Right lobe of liver (tissue), 6 donors: ENCODE measurements at regions not wholly inside any gene's neighbourhood (a gene's known extent, or its start where the extent isn't known, plus 50 kb on each side); places are given as distances from the start of the nearest gene placed in this dataset.

Experiments
- ATAC-seq, 4 donors: fragments of 200-7000 bp; cut with Tn5 transposase; one replicate each; pipeline ENCODE4 v1.9.1; 2020; ENCODE audit warnings: mild to moderate bottlenecking in 4 of 4, moderate library complexity in 4 of 4
- DNase-seq, 3 donors: peaks; one replicate each; pipeline ENCODE4 v3.0.0-alpha.2; 2020
- H3K27ac ChIP-seq, 3 donors: fragments of 200-600 bp; one replicate each; pipeline ENCODE4 v1.8.0; 2022
- H3K27me3 ChIP-seq, 2 donors: fragments of 200-600 bp; one replicate each; pipeline ENCODE4 v1.8.0; 2022
- H3K36me3 ChIP-seq, 4 donors: fragments of 200-600 bp; sonication (generic) in 1 of 4; one replicate each; pipeline versions ENCODE4 v1.5.1 to v1.8.0; 2017 to 2022; ENCODE audit warnings: control low read depth in 1 of 4
- H3K4me1 ChIP-seq, 4 donors: fragments of 200-600 bp; sonication (generic) in 1 of 4; one replicate each; pipeline versions ENCODE4 v1.5.1 to v1.8.0; 2017 to 2022; ENCODE audit warnings: control low read depth in 1 of 4
- H3K4me3 ChIP-seq, 3 donors: fragments of 200-600 bp; one replicate each; pipeline ENCODE4 v1.8.0; 2022
- H3K9me3 ChIP-seq, 4 donors: fragments of 200-600 bp; sonication (generic) in 1 of 4; one replicate each; pipeline versions ENCODE4 v1.5.1 to v1.8.0; 2017 to 2022; ENCODE audit warnings: control low read depth in 1 of 4
- CTCF ChIP-seq, 4 donors: fragments of 200-600 bp in 3 of 4; fragments of 450-650 bp in 1 of 4; IDR thresholded peaks; one replicate each; pipeline versions ENCODE4 v1.5.1 to v1.8.0; 2016 to 2022; ENCODE audit warnings: antibody characterized with exemption in 4 of 4, mild to moderate bottlenecking in 2 of 4
- POLR2A ChIP-seq: fragments of 450-650 bp; IDR thresholded peaks from one replicate; pipeline ENCODE4 v1.6.1; 2017; ENCODE audit warnings: antibody characterized with exemption, mild to moderate bottlenecking
- WGBS: methylation state at CpG from one replicate; pipeline ENCODE4 v1.1.6; 2018; ENCODE audit warnings: low coverage, low lambda C conversion rate; ENCODE audit not compliant: insufficient coverage; ENCODE audit errors: missing lambda C conversion rate; 5-methylcytosine and 5-hydroxymethylcytosine counted together
- intact Hi-C, 2 donors: fragments of 100-400 bp; cut with DNase I; formaldehyde crosslinking; loops; one replicate each; pipeline versions ENCODE4 v1.11.2 to v1.14.1; 2022
- donor health status: DM: no; HTN: yes; CAD: no.
- donor health status: DM: no; HTN: no; CAD: no.
- donor health status: DM: no; HTN: no; CAD: no.
- donor health status: DM: no; HTN: yes; CAD: no.
- donor health status: DM: no; HTN: yes; CAD: no.

DNA sequence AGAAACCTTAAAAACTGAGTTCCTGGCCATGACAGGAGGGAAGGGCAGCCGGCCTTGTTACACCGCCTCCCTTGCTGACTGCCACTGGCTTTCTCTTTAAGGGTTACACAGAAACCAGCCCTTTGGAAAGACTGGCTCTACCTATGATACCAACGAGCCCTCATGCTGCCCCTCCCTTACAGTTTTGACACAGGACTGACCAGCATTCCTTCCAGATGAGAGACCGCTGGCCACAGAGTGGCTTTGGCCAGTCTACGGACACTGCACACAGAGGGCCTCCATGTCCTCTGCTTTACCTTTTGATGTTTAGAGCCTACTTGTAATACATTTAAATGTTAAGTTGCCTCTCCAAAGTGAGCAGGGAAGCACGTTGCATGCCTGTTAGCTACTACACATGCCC is 243.2 kb upstream of the GMDS start:
- no peaks in the 10 kb centered on the region for H3K4me1 ChIP-seq
- DNase-seq (no peak), ATAC-seq (no peak)
- no peak overlapping the region for H3K27ac ChIP-seq
- intact Hi-C loops = no loop called here
- H3K36me3 ChIP-seq = no peaks in the 10 kb centered on the region
- H3K4me3 ChIP-seq = no peak overlapping the region
- H3K27me3 ChIP-seq = no peaks in the 10 kb centered on the region
- WGBS = 74% methylated on average over 3 of the region's 6 CpGs
- H3K9me3 ChIP-seq = no peaks in the 10 kb centered on the region
- TF ChIP-seq CTCF (IDR thresholded peaks at IDR 0.05) (no peak), POLR2A (no peak)

GRCh38 chr6:2485116-2485515 is 239.7 kb upstream of the GMDS start:
- DNase-seq = peak in 1 of 3 donors; percentile 28
- Histone ChIP-seq H3K4me3 (no peak overlapping the region), H3K27me3 (no peaks in the 10 kb centered on the region), H3K4me1 (no peaks in the 10 kb centered on the region), H3K9me3 (no peaks in the 10 kb centered on the region), H3K27ac (no peak overlapping the region), H3K36me3 (no peaks in the 10 kb centered on the region)
- ATAC-seq = no peak
- intact Hi-C loops = no loop called here
- TF ChIP-seq CTCF (IDR thresholded peaks at IDR 0.05) = no peak
- WGBS = 69% methylated on average over 7 of the region's 7 CpGs

DNA sequence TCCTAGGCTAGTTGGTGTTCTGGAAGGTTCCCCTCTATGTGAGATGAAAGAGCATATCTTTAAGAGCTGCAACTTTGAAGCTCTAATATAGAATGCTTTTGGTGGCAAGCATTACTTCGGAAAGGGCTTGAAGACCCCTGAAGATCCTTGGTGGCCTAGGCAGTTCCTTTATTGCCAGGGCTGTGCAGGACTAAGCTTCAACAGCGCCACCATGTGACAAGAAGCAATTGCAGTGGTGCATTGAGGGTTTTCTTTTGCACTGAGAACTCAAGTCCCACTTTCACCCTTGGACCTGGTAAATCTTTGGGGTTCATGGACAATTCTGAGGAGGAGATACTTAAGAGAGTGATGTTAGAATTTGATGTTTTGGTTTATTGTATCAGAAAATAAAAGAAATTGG is 237.4 kb upstream of the GMDS start:
- 50% methylated on average over 2 of the region's 2 CpGs for WGBS
- Histone ChIP-seq H3K27ac (no peak overlapping the region), H3K27me3 (no peaks in the 10 kb centered on the region), H3K9me3 (no peaks in the 10 kb centered on the region), H3K4me3 (no peak overlapping the region), H3K36me3 (no peaks in the 10 kb centered on the region), H3K4me1 (no peaks in the 10 kb centered on the region)
- intact Hi-C loops = no loop called here
- TF ChIP-seq CTCF (IDR thresholded peaks at IDR 0.05) (no peak), POLR2A (no peak)
- no peak for ATAC-seq
- DNase-seq = no peak

GRCh38 chr6:2481307-2481706 is 235.9 kb upstream of the GMDS start:
- no peak for TF ChIP-seq POLR2A
- no peak for TF ChIP-seq CTCF (IDR thresholded peaks at IDR 0.05)
- Histone ChIP-seq H3K4me3 (no peak overlapping the region), H3K27ac (no peak overlapping the region), H3K36me3 (no peaks in the 10 kb centered on the region), H3K4me1 (no peaks in the 10 kb centered on the region), H3K27me3 (no peaks in the 10 kb centered on the region), H3K9me3 (no peaks in the 10 kb centered on the region)
- ATAC-seq (no peak), DNase-seq (no peak)
- intact Hi-C loops = no loop called here
- WGBS = 59% methylated on average over 4 of the region's 4 CpGs
